CD14-positive monocyte (primary cell): ENCODE measurements at regions not wholly inside any gene's neighbourhood (a gene's known extent, or its start where the extent isn't known, plus 50 kb on each side); places are given as distances from the start of the nearest gene placed in this dataset.

Experiments
- DNase-seq, 3 donors: peaks; one replicate each; pipeline ENCODE4 v3.0.0-alpha.2; 2011 to 2022
- H2AFZ ChIP-seq: 2 replicates; pipeline ENCODE4 v1.6.0; 2012; ENCODE audit warnings: mild to moderate bottlenecking, low read depth, low read length, inconsistent platforms; ENCODE audit not compliant: insufficient read depth, poor library complexity, severe bottlenecking
- H3K27ac ChIP-seq, 2 donors: 1 replicate in 1 of 2; 2 replicates in 1 of 2; pipeline ENCODE4 v1.5.1; 2012 to 2013; ENCODE audit warnings: low read length in 2 of 2, control low read depth in 1 of 2, inconsistent platforms in 1 of 2, low read depth in 1 of 2, mild to moderate bottlenecking in 1 of 2
- H3K27me3 ChIP-seq, 2 donors: one replicate each; pipeline versions ENCODE4 v1.6.0 to v1.6.1; 2011 to 2013; ENCODE audit warnings: low read length in 2 of 2; ENCODE audit not compliant: control insufficient read depth in 2 of 2, insufficient read depth in 2 of 2
- H3K36me3 ChIP-seq, 2 donors: replicated peaks in 1 of 2; 1 replicate in 1 of 2; 2 replicates in 1 of 2; pipeline versions ENCODE4 v1.5.1 to v1.6.1; 2012 to 2013; ENCODE audit warnings: low read length in 2 of 2, control low read depth in 1 of 2, inconsistent platforms in 1 of 2, mild to moderate bottlenecking in 1 of 2; ENCODE audit not compliant: insufficient read depth in 2 of 2, control insufficient read depth in 1 of 2
- H3K4me1 ChIP-seq, 2 donors: 1 replicate in 1 of 2; 2 replicates in 1 of 2; pipeline versions ENCODE4 v1.5.1 to v1.6.1; 2012 to 2013; ENCODE audit warnings: low read length in 2 of 2, control low read depth in 1 of 2, inconsistent platforms in 1 of 2, mild to moderate bottlenecking in 1 of 2, moderate library complexity in 1 of 2; ENCODE audit not compliant: insufficient read depth in 2 of 2, control insufficient read depth in 1 of 2
- H3K4me2 ChIP-seq: replicated peaks from 2 replicates; pipeline ENCODE3; 2012; ENCODE audit warnings: low read length, moderate library complexity, mild to moderate bottlenecking; ENCODE audit not compliant: poor library complexity, severe bottlenecking; ENCODE audit errors: extremely low read depth
- H3K4me3 ChIP-seq, 3 experiments: fragments of 200-600 bp in 1 of 3; sonication (generic) in 1 of 3; replicated peaks in 1 of 3; 1 replicate in 2 of 3; 2 replicates in 1 of 3; pipeline ENCODE4 v1.5.1; 2011 to 2013; ENCODE audit warnings: low read length in 3 of 3, mild to moderate bottlenecking in 3 of 3, control low read depth in 2 of 3, low read depth in 2 of 3, inconsistent platforms in 1 of 3, moderate library complexity in 1 of 3
- H3K79me2 ChIP-seq: 2 replicates; pipeline ENCODE4 v1.6.0; 2012; ENCODE audit warnings: mild to moderate bottlenecking, control low read depth, inconsistent platforms, low read length, moderate library complexity; ENCODE audit not compliant: insufficient read depth
- H3K9ac ChIP-seq: 2 replicates; pipeline ENCODE4 v1.6.0; 2017; ENCODE audit warnings: low read length, mild to moderate bottlenecking; ENCODE audit not compliant: insufficient read depth, poor library complexity, severe bottlenecking
- H3K9me3 ChIP-seq, 2 donors: replicated peaks in 1 of 2; 1 replicate in 1 of 2; 2 replicates in 1 of 2; pipeline versions ENCODE4 v1.5.1 to v1.6.1; 2012 to 2013; ENCODE audit warnings: low read length in 2 of 2, control low read depth in 1 of 2; ENCODE audit not compliant: control insufficient read depth in 1 of 2, insufficient read depth in 1 of 2
- H4K20me1 ChIP-seq: 2 replicates; pipeline ENCODE4 v1.6.0; 2012; ENCODE audit warnings: mild to moderate bottlenecking, low read length, control low read depth, moderate library complexity; ENCODE audit not compliant: insufficient read depth
- H3K27ac Mint-ChIP-seq, 7 donors: one replicate each; pipeline ENCODE4 v1.8.0; 2020; ENCODE audit warnings: mild to moderate bottlenecking in 7 of 7, mixed read lengths in 7 of 7, moderate library complexity in 6 of 7, inconsistent platforms in 2 of 7
- H3K27me3 Mint-ChIP-seq, 3 donors: one replicate each; pipeline ENCODE4 v1.8.0; 2021 to 2022; ENCODE audit warnings: low read depth in 3 of 3, mild to moderate bottlenecking in 3 of 3, mixed read lengths in 3 of 3, moderate library complexity in 3 of 3, inconsistent platforms in 1 of 3
- H3K36me3 Mint-ChIP-seq, 2 donors: one replicate each; pipeline ENCODE4 v1.8.0; 2020; ENCODE audit warnings: mixed read lengths in 2 of 2, inconsistent platforms in 1 of 2, mild to moderate bottlenecking in 1 of 2
- H3K4me1 Mint-ChIP-seq: one replicate; pipeline ENCODE4 v1.8.0; 2020; ENCODE audit warnings: mild to moderate bottlenecking, mixed read lengths
- H3K4me3 Mint-ChIP-seq, 2 donors: one replicate each; pipeline ENCODE4 v1.8.0; 2020; ENCODE audit warnings: mild to moderate bottlenecking in 2 of 2, mixed read lengths in 2 of 2, moderate library complexity in 1 of 2
- H3K9me3 Mint-ChIP-seq, 7 donors: one replicate each; pipeline ENCODE4 v1.8.0; 2020 to 2022; ENCODE audit warnings: mixed read lengths in 7 of 7, mild to moderate bottlenecking in 6 of 7, moderate library complexity in 6 of 7, inconsistent platforms in 2 of 7
- CTCF ChIP-seq: fragments of 200-600 bp; IDR thresholded peaks from one replicate; pipeline ENCODE4 v1.8.0; 2022; ENCODE audit warnings: antibody characterized with exemption, mild to moderate bottlenecking
- WGBS: methylation state at CpG from one replicate; pipeline ENCODE4 v1.1.5; 2013; ENCODE audit warnings: missing lambda C conversion rate; ENCODE audit not compliant: insufficient coverage; 5-methylcytosine and 5-hydroxymethylcytosine counted together
- intact Hi-C, 2 donors: fragments of 100-400 bp; cut with micrococcal nuclease; formaldehyde crosslinking; loops; one replicate each; pipeline versions ENCODE4 v1.15.0 to v1.15.1; 2023

- no peaks in the 10 kb centered on the region for H3K4me1 ChIP-seq
- no peak overlapping the region for H3K4me3 ChIP-seq
- Mint-ChIP-seq H3K27me3 (no peaks in the 10 kb centered on the region), H3K4me1 (peaks cover 4% of the 10 kb centered on the region), H3K36me3 (no peaks in the 10 kb centered on the region), H3K9me3 (peaks cover 0 to 8% (median 2%) of the 10 kb centered on the region in 7 donors), H3K4me3 (no peak overlapping the region), H3K27ac (no peak overlapping the region)
- WGBS, result no CpG with 5 or more reads among the region's 3 CpGs
- no peak for TF ChIP-seq CTCF
- intact Hi-C loops, result no loop called here
- no peaks in the 10 kb centered on the region for H3K79me2 ChIP-seq
- H3K27me3 ChIP-seq, result no peaks in the 10 kb centered on the region
- no peak overlapping the region for H3K27ac ChIP-seq
- H3K4me2 ChIP-seq, result no peak overlapping the region
- H3K9me3 ChIP-seq, result peaks cover 7 to 8% of the 10 kb centered on the region in 2 donors
- DNase-seq, result no peak
- H3K9ac ChIP-seq, result no peak overlapping the region
- no peak overlapping the region for H2AFZ ChIP-seq
- H3K36me3 ChIP-seq, result no peaks in the 10 kb centered on the region
- no peaks in the 10 kb centered on the region for H4K20me1 ChIP-seq
Observed at GRCh38 chr5:20605732-20606525, 617.9 kb upstream of the CDH18 start.

- H3K36me3 Mint-ChIP-seq, result no peaks in the 10 kb centered on the region
- H3K27ac ChIP-seq, result no peak overlapping the region
- intact Hi-C loops, result no loop called here
- WGBS, result 93% methylated on average over 3 of the region's 8 CpGs
- no peaks in the 10 kb centered on the region for H3K4me1 ChIP-seq
- H3K9me3 Mint-ChIP-seq, result peaks cover 0 to 8% (median 2%) of the 10 kb centered on the region in 7 donors
- H3K27me3 ChIP-seq, result no peaks in the 10 kb centered on the region
- H3K36me3 ChIP-seq, result no peaks in the 10 kb centered on the region
- H2AFZ ChIP-seq, result no peak overlapping the region
- no peak overlapping the region for H3K4me3 ChIP-seq
- peaks cover 4% of the 10 kb centered on the region for H3K4me1 Mint-ChIP-seq
- no peaks in the 10 kb centered on the region for H3K27me3 Mint-ChIP-seq
- no peak overlapping the region for H3K4me3 Mint-ChIP-seq
- no peak overlapping the region for H3K9ac ChIP-seq
- TF ChIP-seq CTCF, result no peak
- H4K20me1 ChIP-seq, result no peaks in the 10 kb centered on the region
- peaks cover 7 to 8% of the 10 kb centered on the region in 2 donors for H3K9me3 ChIP-seq
- no peaks in the 10 kb centered on the region for H3K79me2 ChIP-seq
- H3K27ac Mint-ChIP-seq, result no peak overlapping the region
- DNase-seq, result no peak
- no peak overlapping the region for H3K4me2 ChIP-seq
Observed at GRCh38 chr5:20604992-20605391, 617.0 kb upstream of the CDH18 start.
